SKM-1 (cell line): ENCODE measurements at regions not wholly inside any gene's neighbourhood (a gene's known extent, or its start where the extent isn't known, plus 50 kb on each side); places are given as distances from the start of the nearest gene placed in this dataset.
"Not testable (repeated sequence)": the region's sequence is repeated elsewhere in the genome, so short reads cannot be mapped to it uniquely, and the experiment has no call there.

Source experiments
- DNase-seq: peaks from one replicate; lab custom pipeline; 2025; ENCODE audit not compliant: unreplicated experiment; lab: John Stamatoyannopoulos, UW

DNA sequence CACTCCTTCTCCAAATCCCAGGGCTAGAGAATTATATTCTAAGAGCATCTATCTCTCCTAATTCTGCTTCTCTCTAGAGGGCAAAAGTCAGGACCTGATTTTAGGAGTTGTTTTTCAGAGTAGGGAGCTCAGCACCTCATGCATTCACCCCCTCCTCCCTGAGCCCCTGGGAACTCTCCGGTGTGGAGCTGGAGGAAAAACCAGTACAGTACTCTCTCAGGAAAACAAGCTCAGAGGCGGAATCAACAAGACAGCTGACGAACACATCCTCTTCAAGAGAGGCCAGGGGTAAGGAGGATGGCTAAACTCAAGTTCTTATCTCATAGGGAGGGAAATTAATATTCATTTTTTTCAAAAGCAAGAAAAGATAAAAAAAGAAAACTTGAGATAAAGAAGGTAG, 120.1 kb upstream of the CDYL start:
- no peak for DNase-seq

DNA sequence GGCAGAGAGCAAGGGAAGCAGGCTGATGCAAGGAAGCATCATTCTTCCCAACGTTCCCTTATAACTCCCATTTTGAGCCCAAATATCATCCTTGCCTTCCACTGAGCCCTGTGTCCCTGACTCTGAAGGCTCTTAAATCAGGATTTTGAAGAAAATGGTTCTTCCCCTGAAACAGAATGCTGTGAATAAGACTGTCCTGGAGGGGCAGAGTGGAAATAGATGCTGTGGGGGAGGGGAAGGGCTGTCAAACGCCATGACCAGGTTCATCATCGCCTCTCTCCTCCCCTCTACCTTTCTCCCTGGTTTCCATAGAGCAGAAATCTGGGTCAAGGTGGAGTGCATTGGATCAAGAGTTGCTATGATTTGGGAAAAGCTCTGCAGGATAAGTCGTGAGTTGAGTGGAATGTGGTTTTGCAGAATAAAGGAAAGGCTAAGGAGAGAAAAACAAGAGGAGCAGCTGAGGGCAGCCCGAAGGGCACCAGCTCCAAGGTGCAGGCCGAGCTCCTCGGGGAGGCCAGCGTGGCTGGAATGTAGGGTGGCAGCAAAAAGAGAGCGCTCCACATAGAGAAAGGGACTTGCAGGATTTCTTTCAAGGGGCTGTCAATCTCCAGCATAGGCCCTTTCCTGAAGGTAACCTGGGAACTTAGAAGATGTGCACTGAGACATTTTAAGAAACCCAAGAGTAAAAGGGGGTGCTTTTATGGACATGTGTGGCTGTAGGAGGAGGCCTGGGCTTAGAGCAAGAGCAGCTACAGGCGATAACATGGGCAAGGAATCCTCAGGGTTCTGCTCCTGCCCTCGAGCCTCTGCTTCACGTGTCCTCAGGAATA, 120.8 kb upstream of the CDYL start:
- no peak for DNase-seq

DNA sequence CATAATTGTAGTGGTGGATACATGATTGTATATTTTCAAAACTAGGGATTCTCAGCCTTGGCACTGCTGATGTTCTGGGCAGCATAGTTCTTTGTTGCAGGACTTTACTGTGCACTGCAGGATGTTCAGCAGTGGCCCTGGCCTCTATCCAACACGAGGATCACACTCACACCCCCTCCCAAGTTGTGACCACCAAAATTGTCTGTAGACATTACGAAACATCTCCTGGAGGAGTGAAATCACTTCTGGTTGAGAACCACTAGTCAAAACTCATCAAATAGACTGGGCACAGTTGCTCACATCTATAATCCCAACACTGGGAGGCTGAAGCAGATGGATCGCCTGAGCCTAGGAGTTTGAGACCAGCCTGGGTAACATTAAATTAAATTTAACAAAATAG, 123.1 kb upstream of the CDYL start:
- DNase-seq = no peak

DNA sequence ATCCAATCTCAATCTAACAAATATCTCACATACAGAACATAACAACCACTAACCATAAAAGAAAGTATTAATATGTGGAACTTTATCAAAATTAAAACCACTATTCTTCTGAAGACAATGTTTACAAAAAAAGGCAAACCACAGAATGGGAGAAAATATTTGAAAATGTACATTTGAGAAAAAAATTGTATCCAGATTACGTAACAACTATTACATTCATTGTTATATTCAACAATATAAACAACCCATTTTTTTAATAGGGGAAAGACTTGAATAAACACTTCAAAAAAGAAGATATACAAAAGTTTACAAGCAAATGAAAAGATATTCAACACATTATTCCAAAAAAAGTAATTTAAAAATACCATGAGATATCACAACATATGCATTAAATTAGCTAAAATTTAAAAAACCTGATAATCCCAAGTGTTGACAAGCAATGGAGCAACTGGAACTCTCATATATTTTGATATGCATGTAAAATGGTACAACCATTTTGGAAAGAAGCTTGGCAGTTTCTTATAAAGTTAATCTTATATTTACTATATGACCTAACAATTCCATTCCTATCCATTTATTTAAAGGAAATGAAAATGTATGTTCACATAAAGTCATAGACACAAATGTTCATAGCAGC, 124.3 kb upstream of the CDYL start:
- DNase-seq = no peak

DNA sequence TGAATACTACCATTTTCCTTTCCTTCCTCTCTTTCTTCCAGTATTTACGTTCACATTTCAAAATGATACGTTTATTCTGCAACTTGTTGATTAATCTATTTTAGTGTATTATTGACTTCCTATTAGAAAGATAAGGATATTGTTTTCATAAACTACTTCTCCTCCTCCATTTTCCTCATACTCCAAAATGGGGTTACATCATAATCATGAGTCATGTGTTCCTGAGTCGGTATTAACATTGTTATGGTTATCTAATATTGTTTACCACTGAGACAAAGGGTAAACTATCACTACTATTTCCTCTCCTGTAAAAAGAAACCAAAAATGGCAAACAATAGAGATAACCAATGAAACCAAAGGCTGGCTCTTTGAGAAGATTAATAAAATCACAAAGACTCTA, 126.5 kb upstream of the CDYL start:
- no peak for DNase-seq

DNA sequence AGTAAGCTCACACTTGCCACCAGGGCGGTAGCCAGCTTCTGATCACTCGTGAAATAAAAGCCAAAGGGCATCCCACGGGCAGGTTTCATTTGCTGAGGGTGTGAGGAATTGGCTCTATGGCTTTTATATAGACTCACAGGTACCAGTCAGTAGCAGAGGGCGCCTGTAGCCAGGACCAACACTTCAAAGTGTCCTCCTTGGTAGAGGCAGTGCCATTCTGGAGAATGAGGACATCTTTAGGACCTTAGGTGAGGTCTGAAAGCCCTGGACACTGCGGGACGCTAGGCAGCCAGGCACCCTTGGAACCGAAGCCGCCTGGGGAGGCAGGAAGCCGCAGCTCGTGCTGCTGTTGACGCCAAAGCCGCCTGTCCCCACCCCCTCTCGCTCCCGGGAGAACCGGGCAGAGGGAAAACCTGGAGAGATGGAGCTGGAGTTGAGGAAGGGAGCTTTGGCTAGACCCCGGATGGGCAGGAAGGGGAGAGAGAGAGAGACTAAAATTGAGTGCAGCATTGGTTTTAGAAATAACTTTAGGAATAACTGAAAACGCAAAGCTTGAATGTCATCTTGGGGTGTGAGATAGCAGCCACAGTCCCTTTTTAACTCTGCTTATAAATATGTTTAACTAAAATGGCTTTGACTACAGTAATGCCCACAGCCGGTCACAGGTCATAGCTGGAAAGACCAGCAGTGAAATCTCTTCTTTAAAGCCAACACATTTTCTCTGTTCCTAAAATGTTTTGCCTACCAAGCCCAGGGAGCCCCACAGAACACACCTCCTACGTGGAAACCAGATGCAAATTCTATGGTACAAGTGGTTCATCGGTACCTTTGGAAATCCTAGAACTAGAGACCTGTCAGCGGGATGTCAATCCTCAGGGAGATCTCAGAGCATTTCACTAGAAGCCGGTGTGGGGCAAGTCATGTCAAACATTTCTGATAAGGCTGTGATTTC, 128.5 kb upstream of the CDYL start:
- DNase-seq = no peak

DNA sequence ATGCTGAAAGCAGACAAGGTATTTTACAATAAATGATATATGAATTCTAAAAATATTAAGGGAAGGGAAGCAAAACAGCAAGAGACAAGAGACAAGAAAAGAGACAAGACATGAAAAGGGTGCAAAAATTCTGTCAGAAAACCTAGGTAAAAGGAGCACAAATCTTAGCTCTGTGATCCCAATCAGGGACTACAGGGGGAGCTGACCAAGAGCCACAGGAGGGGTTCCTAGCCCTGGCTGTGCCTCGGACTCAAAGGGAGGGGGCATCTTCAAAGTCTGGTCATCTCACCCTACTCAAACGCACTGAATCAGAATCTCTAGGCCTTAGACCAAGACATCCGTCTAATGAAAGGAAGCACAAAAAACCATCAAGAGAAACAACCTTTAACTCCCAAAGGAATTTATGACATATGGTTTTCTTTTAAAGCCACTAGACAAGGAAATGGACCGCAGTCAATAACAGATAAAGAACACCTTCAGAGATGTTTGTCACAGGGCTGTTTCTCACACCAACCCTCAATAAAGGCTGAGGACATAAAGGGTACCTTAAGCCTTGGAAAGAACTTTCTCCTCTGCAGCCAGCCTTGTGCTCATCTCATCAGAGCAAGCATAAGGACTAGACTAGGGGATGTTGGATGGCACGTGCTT, 130.4 kb upstream of the CDYL start:
- DNase-seq = no peak

DNA sequence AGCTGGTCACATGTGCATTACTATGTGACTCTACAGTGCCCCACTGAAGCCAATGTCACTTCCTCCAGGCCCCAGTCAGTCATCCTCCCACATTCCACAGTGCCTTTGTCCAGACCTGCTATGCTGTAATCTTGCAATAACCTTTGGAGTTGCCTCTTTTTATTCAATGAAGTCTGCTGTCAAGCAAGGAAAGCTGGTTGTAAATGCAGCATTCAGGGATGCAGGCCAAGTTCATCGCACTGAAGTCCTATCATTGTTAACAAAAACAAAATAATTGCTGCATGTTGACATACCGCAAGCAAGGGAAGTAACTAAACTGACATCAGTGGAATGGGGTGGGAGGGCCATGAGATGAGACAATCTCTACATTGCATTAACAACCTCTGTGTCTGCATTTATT, 131.2 kb upstream of the CDYL start:
- DNase-seq = no peak

DNA sequence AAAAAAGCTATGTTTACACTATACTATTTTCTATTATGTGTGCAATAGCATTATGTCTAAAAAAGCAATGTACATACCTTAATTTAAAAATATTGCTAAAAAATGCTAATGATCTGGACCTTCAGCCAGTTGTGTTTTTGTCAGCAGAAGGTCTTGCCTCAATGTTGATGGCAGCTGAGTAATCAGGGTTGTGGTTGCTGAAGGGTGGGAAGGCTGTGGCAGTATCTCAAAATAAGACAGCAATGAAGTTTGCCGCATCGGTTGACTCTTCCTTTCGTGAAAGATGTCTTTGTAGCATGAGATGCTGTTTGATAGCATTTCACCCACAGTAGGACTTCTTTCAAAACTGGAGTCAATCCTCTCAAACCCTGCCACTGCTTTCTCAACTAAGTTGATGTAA, 134.7 kb upstream of the CDYL start:
- DNase-seq = no peak

DNA sequence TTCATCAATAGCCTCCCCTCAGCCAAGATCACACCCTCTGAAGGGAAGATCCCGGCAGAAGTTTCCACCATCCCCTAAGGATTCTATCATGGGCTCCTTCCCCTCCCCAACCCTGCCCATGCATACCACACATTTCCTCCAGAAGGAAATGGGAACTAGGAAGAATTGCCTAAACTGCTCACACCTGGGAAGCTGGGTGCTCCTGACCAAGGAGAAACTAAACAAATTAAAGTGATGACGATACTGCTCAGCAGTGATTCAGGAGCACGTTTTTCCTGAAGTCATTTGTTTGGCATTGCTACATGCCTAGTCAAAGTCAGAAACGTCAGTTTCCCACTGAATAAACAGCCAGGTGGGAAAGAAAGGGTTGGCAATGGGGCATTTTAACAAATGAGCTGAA, 136.1 kb upstream of the CDYL start:
- DNase-seq = no peak

DNA sequence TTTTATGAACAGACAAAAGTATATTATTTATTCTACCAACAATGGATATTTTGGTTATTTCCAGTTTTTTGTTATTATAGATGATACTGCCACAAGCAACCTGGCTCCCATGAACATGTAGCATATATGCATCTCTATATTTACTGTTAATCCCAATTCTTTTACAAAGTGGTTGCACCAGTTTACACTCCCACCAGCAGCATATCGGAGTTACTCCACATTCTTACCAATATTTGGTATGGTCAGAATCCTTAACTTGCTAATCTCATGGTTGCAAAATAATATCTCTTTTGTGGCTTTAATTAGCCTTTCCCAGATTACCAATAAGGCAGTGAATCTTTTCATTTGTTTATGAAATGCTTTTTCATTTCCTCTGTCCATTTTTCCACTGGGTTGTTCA, 137.6 kb upstream of the CDYL start:
- DNase-seq = no peak

DNA sequence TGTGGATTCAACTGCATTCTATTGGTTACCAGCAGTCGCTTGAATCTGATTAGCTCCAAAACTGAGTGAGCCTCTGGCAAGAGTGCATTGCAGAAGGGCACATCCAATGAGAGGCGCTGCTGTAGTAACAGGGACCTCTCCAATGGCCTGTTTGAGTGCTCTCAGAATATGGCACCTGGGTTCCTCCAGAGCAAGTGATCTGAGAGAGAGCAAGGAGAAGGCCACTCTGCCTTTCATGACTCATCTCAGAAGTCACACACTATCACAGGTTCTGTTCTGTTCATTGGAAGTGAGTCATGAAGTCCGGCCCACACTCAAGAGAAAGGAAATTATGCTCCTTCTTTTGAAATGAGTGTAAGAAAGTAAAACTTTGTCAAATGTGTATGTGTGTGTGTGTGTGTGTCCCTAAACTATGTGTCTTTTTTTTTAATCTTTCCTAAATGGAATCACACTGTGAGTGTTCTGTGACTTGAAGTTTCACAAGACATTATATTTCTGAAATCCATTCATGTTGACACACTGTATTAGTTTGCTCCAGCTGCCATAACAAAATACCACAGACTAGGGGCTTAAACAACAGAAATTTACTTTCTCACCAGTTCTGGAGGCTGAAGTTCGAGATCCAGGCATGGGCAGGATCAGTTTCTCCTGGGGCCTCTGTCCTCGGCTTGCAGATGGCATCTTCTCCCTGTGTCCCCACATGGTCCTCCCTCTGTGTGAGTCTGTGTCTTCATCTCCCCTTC, 138.3 kb upstream of the CDYL start:
- DNase-seq = no peak

DNA sequence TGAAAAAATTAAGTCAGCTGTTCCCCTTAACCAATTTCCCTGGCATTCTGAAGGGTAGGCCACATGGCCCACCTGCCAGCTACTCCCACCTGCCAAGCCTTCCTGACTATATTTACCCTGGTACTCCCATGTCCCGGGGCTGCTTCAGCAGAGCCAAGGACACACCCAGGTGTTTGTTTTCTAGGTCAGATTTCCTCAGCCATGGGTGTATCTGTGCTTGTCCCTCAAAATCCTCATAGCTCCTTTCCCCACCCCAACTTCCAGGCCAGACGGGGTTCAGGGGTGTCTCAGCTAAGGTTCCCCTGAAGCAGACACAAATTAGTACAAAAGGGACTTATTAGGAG, 139.4 kb upstream of the CDYL start:
- DNase-seq = no peak

DNA sequence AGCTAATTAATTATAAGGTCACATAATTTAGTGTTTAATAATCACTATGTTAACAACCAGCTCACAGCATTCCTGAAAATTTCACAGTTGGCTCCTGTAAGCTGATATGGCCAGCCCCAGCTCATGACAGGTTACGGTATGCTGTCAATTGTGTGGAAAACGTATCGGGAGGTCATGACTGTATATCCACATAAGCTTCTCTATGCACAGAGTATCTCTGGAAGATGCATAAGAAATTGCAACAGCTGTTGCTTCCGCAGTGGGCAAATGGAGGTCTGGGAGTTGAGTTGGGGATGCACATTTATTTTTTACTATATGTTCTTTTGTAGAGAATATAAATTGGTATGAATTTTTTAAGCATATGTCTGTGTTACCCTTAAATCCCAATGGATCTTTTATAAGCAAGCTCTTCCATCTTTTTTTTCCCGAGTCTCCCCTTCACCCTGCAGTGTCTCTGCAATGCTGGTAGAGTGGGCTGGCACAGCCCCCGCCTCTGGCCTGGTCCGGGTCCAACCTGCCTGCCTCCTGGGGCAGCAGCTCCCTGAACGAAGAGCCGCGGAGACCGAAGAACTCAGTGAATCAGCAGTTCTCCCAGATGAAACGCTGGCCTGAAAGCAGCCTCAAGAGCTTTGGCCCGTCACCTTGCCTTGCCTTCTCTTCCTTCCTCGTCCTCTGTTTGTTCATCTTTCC, 139.9 kb upstream of the CDYL start:
- no peak for DNase-seq

DNA sequence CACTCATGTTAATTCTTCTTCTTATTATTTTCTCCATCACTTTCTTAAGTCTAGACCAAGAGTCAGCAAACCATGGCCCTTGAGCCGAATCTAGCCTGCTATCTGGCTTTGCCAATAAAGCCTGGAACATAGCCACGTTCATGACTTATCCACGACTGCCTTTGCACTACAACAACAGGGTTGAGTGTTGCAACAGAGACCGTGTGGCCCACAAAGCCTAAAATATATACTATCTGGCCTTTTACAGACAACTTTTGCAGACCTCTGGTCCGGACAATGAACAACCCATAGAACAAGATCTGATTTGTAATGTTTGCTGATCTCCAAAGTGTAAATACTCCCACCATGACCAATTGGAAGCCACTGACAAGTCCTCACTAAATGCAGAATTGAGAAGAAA, 140.5 kb upstream of the CDYL start:
- no peak for DNase-seq

DNA sequence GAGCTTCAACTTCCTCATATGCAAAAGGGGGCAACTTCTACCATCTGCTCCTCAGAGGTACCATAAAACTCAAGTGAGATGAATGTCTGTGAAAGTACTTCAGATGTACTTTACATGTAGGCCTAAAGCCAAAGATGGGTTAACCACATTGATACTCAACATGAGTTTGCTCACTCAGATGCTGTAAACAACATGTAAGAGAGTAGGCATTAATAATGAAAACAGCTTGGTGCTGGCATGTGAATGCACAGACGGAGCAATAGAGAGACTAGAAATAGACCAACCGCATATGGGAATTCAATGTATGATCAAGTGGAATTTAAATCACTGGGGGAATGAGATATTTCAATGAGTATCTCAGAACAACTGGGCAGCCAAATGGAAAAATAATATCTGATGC, 143.8 kb upstream of the CDYL start:
- no peak for DNase-seq

DNA sequence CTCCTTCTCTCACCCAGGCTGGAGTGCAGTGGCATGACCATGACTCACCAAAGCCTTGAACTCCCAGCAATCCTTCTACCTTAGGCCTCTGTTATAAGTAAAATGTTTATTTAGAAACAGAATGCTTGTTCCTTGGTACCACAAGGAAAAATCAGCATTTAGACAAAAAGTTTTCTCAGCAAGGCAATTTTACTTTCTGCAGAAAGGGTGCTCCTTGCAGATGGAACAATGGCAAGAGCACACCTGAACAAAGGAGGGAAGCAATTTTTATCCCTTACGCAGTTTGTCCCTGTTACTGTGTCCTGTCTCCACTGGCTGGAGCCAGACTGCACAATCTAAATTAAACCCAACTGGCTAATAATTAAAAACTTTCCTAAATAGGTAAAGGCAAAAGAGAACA, 146.4 kb upstream of the CDYL start:
- not testable (repeated sequence) for DNase-seq

DNA sequence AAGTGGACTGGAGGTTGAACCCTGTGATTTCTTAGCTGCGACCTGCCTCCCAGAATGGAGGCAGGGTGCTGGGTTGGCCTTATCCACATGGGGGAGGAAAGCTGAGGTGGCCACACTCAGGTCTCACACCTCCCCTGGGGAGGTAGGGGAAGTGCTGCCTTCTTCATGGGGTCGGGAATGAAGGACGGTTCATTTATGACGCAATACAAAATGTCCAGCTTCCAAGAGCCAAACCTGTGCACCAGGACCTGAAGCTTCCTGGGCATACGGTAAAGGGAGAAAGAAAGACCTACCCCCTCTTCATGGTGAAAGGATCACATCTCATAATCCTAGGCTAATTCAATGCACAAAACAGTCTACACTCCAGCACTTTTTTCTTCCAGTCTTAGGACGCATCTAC, 150.6 kb upstream of the CDYL start:
- no peak for DNase-seq

DNA sequence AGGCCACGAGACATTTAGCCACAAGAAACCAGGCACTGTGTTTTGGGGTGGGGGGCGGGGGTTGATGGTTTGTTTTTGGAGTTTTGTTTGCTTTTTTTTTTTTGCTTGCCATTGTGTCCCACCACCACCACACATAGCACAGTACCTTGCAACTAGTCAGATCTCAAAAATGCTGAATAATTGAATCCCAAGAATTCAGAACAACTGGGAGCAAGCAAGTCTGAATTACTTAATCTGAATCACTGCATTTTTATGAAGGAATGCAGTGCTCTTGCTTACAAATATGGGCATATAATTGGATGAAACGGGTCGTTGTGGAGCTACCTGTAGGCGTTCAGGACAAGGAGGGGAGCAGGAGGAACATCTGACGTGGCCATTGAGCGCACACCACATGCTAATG, 151.5 kb upstream of the CDYL start:
- DNase-seq = no peak
